OCI-LY1 (cell line): ENCODE measurements at regions not wholly inside any gene's neighbourhood (a gene's known extent, or its start where the extent isn't known, plus 50 kb on each side); places are given as distances from the start of the nearest gene placed in this dataset.

Source experiments
- H2AFZ ChIP-seq: fragments of 200-600 bp; sonication (generic), shearing (Covaris generic); 2 replicates; pipeline ENCODE4 v1.6.0; 2014; ENCODE audit warnings: antibody characterized with exemption, mild to moderate bottlenecking, low read length
- H3F3A ChIP-seq: fragments of 200-600 bp; sonication (generic), shearing (Covaris generic); 2 replicates; pipeline ENCODE4 v1.6.0; 2014; ENCODE audit warnings: mild to moderate bottlenecking, antibody characterized with exemption, low read length, moderate library complexity; ENCODE audit not compliant: insufficient read depth
- H3K27ac ChIP-seq: fragments of 200-600 bp; sonication (generic); 2 replicates; pipeline ENCODE4 v1.5.1; 2014; ENCODE audit warnings: low read length, mixed run types, mild to moderate bottlenecking, low read depth; ENCODE audit not compliant: poor library complexity, severe bottlenecking
- H3K27me3 ChIP-seq: fragments of 200-600 bp; sonication (generic); 2 replicates; pipeline ENCODE4 v1.6.0; 2014; ENCODE audit warnings: antibody characterized with exemption, mild to moderate bottlenecking, low read length, moderate library complexity; ENCODE audit not compliant: insufficient read depth
- H3K36me3 ChIP-seq: fragments of 200-600 bp; sonication (generic); 2 replicates; pipeline ENCODE4 v1.6.1; 2014; ENCODE audit warnings: mild to moderate bottlenecking, antibody characterized with exemption, low read length, moderate library complexity, mixed read lengths; ENCODE audit not compliant: insufficient read depth
- H3K4me1 ChIP-seq: fragments of 200-600 bp; sonication (generic); 2 replicates; pipeline ENCODE4 v1.5.1; 2014; ENCODE audit warnings: mild to moderate bottlenecking, low read length, moderate library complexity; ENCODE audit not compliant: insufficient read depth, severe bottlenecking
- H3K4me2 ChIP-seq: fragments of 200-600 bp; sonication (generic), shearing (Covaris generic); 2 replicates; pipeline ENCODE4 v1.6.1; 2014; ENCODE audit warnings: low read length
- H3K4me3 ChIP-seq: fragments of 200-600 bp; sonication (generic); 2 replicates; pipeline ENCODE4 v1.5.1; 2014; ENCODE audit warnings: low read length, low read depth, mild to moderate bottlenecking, mixed read lengths; ENCODE audit not compliant: poor library complexity, severe bottlenecking
- H3K79me2 ChIP-seq: fragments of 200-600 bp; shearing (Covaris generic); 2 replicates; pipeline ENCODE4 v1.6.1; 2016; ENCODE audit warnings: mixed run types, low read length, mixed read lengths; ENCODE audit not compliant: insufficient read depth
- H3K9ac ChIP-seq: fragments of 200-600 bp; sonication (generic), shearing (Covaris generic); 2 replicates; pipeline ENCODE4 v1.6.1; 2014; ENCODE audit warnings: mild to moderate bottlenecking, low read length, mixed read lengths
- H3K9me2 ChIP-seq: fragments of 200-600 bp; sonication (generic), shearing (Covaris generic); 2 replicates; pipeline ENCODE4 v1.6.1; 2014; ENCODE audit warnings: low read depth, mild to moderate bottlenecking, low read length, mixed read lengths
- H3K9me3 ChIP-seq: fragments of 200-600 bp; shearing (Covaris generic); 2 replicates; pipeline ENCODE4 v1.6.1; 2014; ENCODE audit warnings: low read length, mixed read lengths
- H4K20me1 ChIP-seq: fragments of 200-600 bp; sonication (generic), shearing (Covaris generic); 2 replicates; pipeline ENCODE4 v1.6.0; 2016; ENCODE audit warnings: mild to moderate bottlenecking, low read length; ENCODE audit not compliant: insufficient read depth
- EZH2 ChIP-seq: fragments of 200-600 bp; sonication (generic), shearing (Covaris generic); IDR thresholded peaks from 2 replicates; pipeline ENCODE4 v1.8.0; 2017; ENCODE audit warnings: borderline replicate concordance, mixed run types, mild to moderate bottlenecking, antibody characterized with exemption, low read length, moderate library complexity, mixed read lengths
- TF ChIP-seq, protein P1 (sequence below): fragments of 200-600 bp; sonication (generic), shearing (Covaris generic); IDR thresholded peaks from 2 replicates; pipeline ENCODE4 v1.5.1; 2017; ENCODE audit warnings: mild to moderate bottlenecking, antibody characterized with exemption, low read length, moderate library complexity, mixed read lengths

GRCh38 chr3:178895178-178895789, 176.3 kb downstream of the ZMAT3 start:
- Histone ChIP-seq H3K27ac (no peak overlapping the region), H3K27me3 (no peaks in the 10 kb centered on the region), H3F3A (no peaks in the 10 kb centered on the region), H3K79me2 (no peaks in the 10 kb centered on the region), H3K4me3 (no peak overlapping the region), H3K9me2 (no peaks in the 10 kb centered on the region), H3K36me3 (no peaks in the 10 kb centered on the region), H3K9me3 (no peaks in the 10 kb centered on the region), H3K4me1 (no peaks in the 10 kb centered on the region), H2AFZ (no peak overlapping the region), H3K9ac (no peak overlapping the region), H4K20me1 (no peaks in the 10 kb centered on the region), H3K4me2 (no peak overlapping the region)
- TF ChIP-seq EZH2 = no peak
- TF ChIP-seq, protein P1, sequence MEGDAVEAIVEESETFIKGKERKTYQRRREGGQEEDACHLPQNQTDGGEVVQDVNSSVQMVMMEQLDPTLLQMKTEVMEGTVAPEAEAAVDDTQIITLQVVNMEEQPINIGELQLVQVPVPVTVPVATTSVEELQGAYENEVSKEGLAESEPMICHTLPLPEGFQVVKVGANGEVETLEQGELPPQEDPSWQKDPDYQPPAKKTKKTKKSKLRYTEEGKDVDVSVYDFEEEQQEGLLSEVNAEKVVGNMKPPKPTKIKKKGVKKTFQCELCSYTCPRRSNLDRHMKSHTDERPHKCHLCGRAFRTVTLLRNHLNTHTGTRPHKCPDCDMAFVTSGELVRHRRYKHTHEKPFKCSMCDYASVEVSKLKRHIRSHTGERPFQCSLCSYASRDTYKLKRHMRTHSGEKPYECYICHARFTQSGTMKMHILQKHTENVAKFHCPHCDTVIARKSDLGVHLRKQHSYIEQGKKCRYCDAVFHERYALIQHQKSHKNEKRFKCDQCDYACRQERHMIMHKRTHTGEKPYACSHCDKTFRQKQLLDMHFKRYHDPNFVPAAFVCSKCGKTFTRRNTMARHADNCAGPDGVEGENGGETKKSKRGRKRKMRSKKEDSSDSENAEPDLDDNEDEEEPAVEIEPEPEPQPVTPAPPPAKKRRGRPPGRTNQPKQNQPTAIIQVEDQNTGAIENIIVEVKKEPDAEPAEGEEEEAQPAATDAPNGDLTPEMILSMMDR = no peak
